ENCODE measurements at regions not wholly inside any gene's neighbourhood (a gene's known extent, or its start where the extent isn't known, plus 50 kb on each side); places are given as distances from the start of the nearest gene placed in this dataset.

- Mint-ChIP-seq H3K36me3 (ENCODE audit: low read depth) (no peaks in the 10 kb centered on the region), H3K27ac (ENCODE audit: unreplicated experiment) (peak overlapping the region; percentile 66), H3K27me3 (ENCODE audit: low read depth) (no peaks in the 10 kb centered on the region), H3K4me3 (ENCODE audit: unreplicated experiment) (no peak overlapping the region), H3K4me1 (ENCODE audit: low read depth) (peaks cover 18% of the 10 kb centered on the region), H3K9me3 (ENCODE audit: low read depth) (peaks cover 3% of the 10 kb centered on the region)
- no peak for DNase-seq (ENCODE audit: low spot score)
- TF ChIP-seq CTCF (IDR thresholded peaks at IDR 0.05) = no peak
Measured at GRCh38 chr18:55878224-55878623, 290.2 kb upstream of the TCF4 start.

GRCh38 chr18:55877321-55877720 is 289.3 kb upstream of the TCF4 start:
- Mint-ChIP-seq H3K27me3 (ENCODE audit: low read depth) (no peaks in the 10 kb centered on the region), H3K9me3 (ENCODE audit: low read depth) (peaks cover 3% of the 10 kb centered on the region), H3K27ac (ENCODE audit: unreplicated experiment) (no peak overlapping the region), H3K4me3 (ENCODE audit: unreplicated experiment) (no peak overlapping the region), H3K36me3 (ENCODE audit: low read depth) (no peaks in the 10 kb centered on the region), H3K4me1 (ENCODE audit: low read depth) (peaks cover 18% of the 10 kb centered on the region)
- no peak for DNase-seq (ENCODE audit: low spot score)
- no peak for TF ChIP-seq CTCF (IDR thresholded peaks at IDR 0.05)

GRCh38 chr18:55876254-55876653 is 288.3 kb upstream of the TCF4 start:
- H3K9me3 Mint-ChIP-seq (ENCODE audit: low read depth) = peaks cover 3% of the 10 kb centered on the region
- DNase-seq (ENCODE audit: low spot score) = no peak
- H3K27me3 Mint-ChIP-seq (ENCODE audit: low read depth) = no peaks in the 10 kb centered on the region
- peaks cover 18% of the 10 kb centered on the region for H3K4me1 Mint-ChIP-seq (ENCODE audit: low read depth)
- no peak overlapping the region for H3K27ac Mint-ChIP-seq (ENCODE audit: unreplicated experiment)
- no peak for TF ChIP-seq CTCF (IDR thresholded peaks at IDR 0.05)
- no peaks in the 10 kb centered on the region for H3K36me3 Mint-ChIP-seq (ENCODE audit: low read depth)
- H3K4me3 Mint-ChIP-seq (ENCODE audit: unreplicated experiment) = no peak overlapping the region

- DNase-seq (ENCODE audit: low spot score) = no peak
- Mint-ChIP-seq H3K4me3 (ENCODE audit: unreplicated experiment) (no peak overlapping the region), H3K27ac (ENCODE audit: unreplicated experiment) (no peak overlapping the region), H3K27me3 (ENCODE audit: low read depth) (no peaks in the 10 kb centered on the region), H3K4me1 (ENCODE audit: low read depth) (peaks cover 24% of the 10 kb centered on the region), H3K36me3 (ENCODE audit: low read depth) (no peaks in the 10 kb centered on the region), H3K9me3 (ENCODE audit: low read depth) (peaks cover 3% of the 10 kb centered on the region)
- TF ChIP-seq CTCF (IDR thresholded peaks at IDR 0.05) = no peak
Measured at GRCh38 chr18:55875371-55875901, 287.4 kb upstream of the TCF4 start.

GRCh38 chr18:55869556-55870501 is 281.8 kb upstream of the TCF4 start:
- Mint-ChIP-seq H3K4me3 (ENCODE audit: unreplicated experiment) (peak overlapping the region; percentile 10), H3K9me3 (ENCODE audit: low read depth) (no peaks in the 10 kb centered on the region), H3K27ac (ENCODE audit: unreplicated experiment) (peak overlapping the region; percentile 78), H3K36me3 (ENCODE audit: low read depth) (no peaks in the 10 kb centered on the region), H3K27me3 (ENCODE audit: low read depth) (no peaks in the 10 kb centered on the region), H3K4me1 (ENCODE audit: low read depth) (peaks cover 25% of the 10 kb centered on the region)
- no peak for DNase-seq (ENCODE audit: low spot score)
- TF ChIP-seq CTCF (IDR thresholded peaks at IDR 0.05) = no peak
